Small intestine (tissue), 7 donors: ENCODE measurements at regions not wholly inside any gene's neighbourhood (a gene's known extent, or its start where the extent isn't known, plus 50 kb on each side); places are given as distances from the start of the nearest gene placed in this dataset.
"Not testable (repeated sequence)": the region's sequence is repeated elsewhere in the genome, so short reads cannot be mapped to it uniquely, and the experiment has no call there.

Source experiments
- DNase-seq, 2 donors: peaks; one replicate each; pipeline versions ENCODE4 v3.0.0 to v3.0.0-alpha.2; 2013
- FAIRE-seq: peaks from 2 replicates; lab custom pipeline; 2012; peaks lifted over from hg19 to GRCh38; lab: Jason Lieb, UNC
- H3K27ac ChIP-seq, 3 donors: one replicate each; pipeline ENCODE4 v1.5.1; 2013; ENCODE audit warnings: low read length in 2 of 3, mild to moderate bottlenecking in 2 of 3, control low read depth in 1 of 3, inconsistent platforms in 1 of 3, low read depth in 1 of 3, moderate library complexity in 1 of 3
- H3K27me3 ChIP-seq, 3 donors: one replicate each; pipeline ENCODE4 v1.6.1; 2013; ENCODE audit warnings: low read length in 3 of 3, inconsistent platforms in 1 of 3; ENCODE audit not compliant: control insufficient read depth in 3 of 3, insufficient read depth in 3 of 3
- H3K36me3 ChIP-seq, 3 donors: one replicate each; pipeline ENCODE4 v1.6.1; 2013; ENCODE audit warnings: low read length in 3 of 3, inconsistent platforms in 1 of 3, low read depth in 1 of 3, mild to moderate bottlenecking in 1 of 3, moderate library complexity in 1 of 3; ENCODE audit not compliant: control insufficient read depth in 3 of 3, insufficient read depth in 2 of 3
- H3K4me1 ChIP-seq, 3 donors: one replicate each; pipeline ENCODE4 v1.6.1; 2013; ENCODE audit warnings: low read length in 2 of 3, inconsistent platforms in 1 of 3, low read depth in 1 of 3, mild to moderate bottlenecking in 1 of 3, moderate library complexity in 1 of 3; ENCODE audit not compliant: control insufficient read depth in 3 of 3, insufficient read depth in 2 of 3
- H3K4me3 ChIP-seq, 3 donors: one replicate each; pipeline ENCODE4 v1.5.1; 2013; ENCODE audit warnings: low read length in 3 of 3, control low read depth in 1 of 3, inconsistent platforms in 1 of 3, low read depth in 1 of 3, mild to moderate bottlenecking in 1 of 3, moderate library complexity in 1 of 3
- H3K9me3 ChIP-seq, 2 donors: one replicate each; pipeline ENCODE4 v1.6.1; 2013; ENCODE audit warnings: low read depth in 1 of 2, low read length in 1 of 2; ENCODE audit not compliant: control insufficient read depth in 2 of 2, insufficient read depth in 1 of 2
- WGBS, 3 donors: extraction: QIAGEN DNeasy Blood & Tissue Kit; methylation state at CpG; one replicate each; pipeline ENCODE4 v1.1.7; 2013; 5-methylcytosine and 5-hydroxymethylcytosine counted together
- donor health status: healthy with polysubstance abuse.
- donor health status: control.
- donor health status: control.
- donor health status: Bipolar disorder and iron deficiency.
- donor health status: healthy.

GRCh38 chr5:112503749-112504501 lies 84.8 kb upstream of the EPB41L4A start:
- WGBS, 3 donors, result 69 to 74% (median 73%) methylated on average over 8 of the region's 8 CpGs
- not testable (repeated sequence) for H3K9me3 ChIP-seq, H3K4me1 ChIP-seq, H3K27ac ChIP-seq, FAIRE-seq, H3K36me3 ChIP-seq, H3K4me3 ChIP-seq, H3K27me3 ChIP-seq
- peak in 1 of 2 donors; percentile 2 for DNase-seq

GRCh38 chr5:112509097-112509496 lies 90.0 kb upstream of the EPB41L4A start:
- DNase-seq, H3K27ac ChIP-seq, H3K9me3 ChIP-seq, H3K36me3 ChIP-seq, H3K4me1 ChIP-seq, H3K4me3 ChIP-seq, FAIRE-seq, H3K27me3 ChIP-seq: not testable (repeated sequence)

- no peak overlapping the region for H3K4me3 ChIP-seq
- DNase-seq (no peak), FAIRE-seq (no peak)
- peaks cover 0 to 8% of the 10 kb centered on the region in 2 donors for H3K9me3 ChIP-seq
- peaks cover 0 to 2% (median 0%) of the 10 kb centered on the region in 3 donors for H3K27me3 ChIP-seq
- no peaks in the 10 kb centered on the region for H3K4me1 ChIP-seq
- H3K27ac ChIP-seq, result no peak overlapping the region
- no peaks in the 10 kb centered on the region for H3K36me3 ChIP-seq
Observed at GRCh38 chr5:112511920-112512319, 92.8 kb upstream of the EPB41L4A start.

- Histone ChIP-seq H3K4me1 (no peaks in the 10 kb centered on the region), H3K27me3 (peaks cover 0 to 2% (median 0%) of the 10 kb centered on the region in 3 donors), H3K4me3 (no peak overlapping the region), H3K9me3 (peaks cover 0 to 8% of the 10 kb centered on the region in 2 donors), H3K36me3 (no peaks in the 10 kb centered on the region), H3K27ac (no peak overlapping the region)
- DNase-seq (no peak), FAIRE-seq (no peak)
- 68 to 79% (median 74%) methylated on average over 2 of the region's 2 CpGs for WGBS, 3 donors
Observed at GRCh38 chr5:112512901-112513300, 93.8 kb upstream of the EPB41L4A start.

- WGBS, 3 donors, result 59 to 74% (median 67%) methylated on average over 2 of the region's 2 CpGs
- no peaks in the 10 kb centered on the region for H3K36me3 ChIP-seq
- DNase-seq (no peak), FAIRE-seq (no peak)
- H3K9me3 ChIP-seq, result peaks cover 0 to 8% of the 10 kb centered on the region in 2 donors
- H3K27me3 ChIP-seq, result peaks cover 0 to 2% (median 0%) of the 10 kb centered on the region in 3 donors
- no peak overlapping the region for H3K4me3 ChIP-seq
- no peaks in the 10 kb centered on the region for H3K4me1 ChIP-seq
- no peak overlapping the region for H3K27ac ChIP-seq
Observed at GRCh38 chr5:112514111-112514510, 95.0 kb upstream of the EPB41L4A start.

- FAIRE-seq, H3K9me3 ChIP-seq, DNase-seq, H3K27ac ChIP-seq, H3K36me3 ChIP-seq, H3K4me1 ChIP-seq, H3K27me3 ChIP-seq, H3K4me3 ChIP-seq: not testable (repeated sequence)
- WGBS, 3 donors, result 56 to 71% (median 64%) methylated on average over 1 of the region's 1 CpG
Observed at GRCh38 chr5:112520474-112520873, 101.4 kb upstream of the EPB41L4A start.

- H3K27me3 ChIP-seq, H3K4me1 ChIP-seq, FAIRE-seq, H3K9me3 ChIP-seq, H3K4me3 ChIP-seq, H3K36me3 ChIP-seq: not testable (repeated sequence)
- WGBS, 3 donors, result 70 to 79% (median 78%) methylated on average over 9 of the region's 9 CpGs
- H3K27ac ChIP-seq, result peak overlapping the region in 1 of 3 donors; percentile 64
- DNase-seq, result peak in 1 of 2 donors; percentile 39
Observed at GRCh38 chr5:112522891-112523673, 104.0 kb upstream of the EPB41L4A start.

- not testable (repeated sequence) for H3K4me1 ChIP-seq, FAIRE-seq, H3K36me3 ChIP-seq, H3K9me3 ChIP-seq, H3K27me3 ChIP-seq, DNase-seq, H3K4me3 ChIP-seq
- peak overlapping the region in 1 of 3 donors; percentile 31 for H3K27ac ChIP-seq
- 48 to 63% (median 60%) methylated on average over 4 of the region's 4 CpGs for WGBS, 3 donors
Observed at GRCh38 chr5:112523674-112524263, 104.7 kb upstream of the EPB41L4A start.
